ENCODE measurements at regions not wholly inside any gene's neighbourhood (a gene's known extent, or its start where the extent isn't known, plus 50 kb on each side); places are given as distances from the start of the nearest gene placed in this dataset.

- peaks cover 0 to 1% of the 10 kb centered on the region in 2 donors for H3K9me3 ChIP-seq
- no peak for TF ChIP-seq CTCF (IDR thresholded peaks at IDR 0.05)
- H3K27me3 ChIP-seq, result no peaks in the 10 kb centered on the region
- H3K27ac ChIP-seq, result no peak overlapping the region
- DNase-seq (ENCODE audit: low spot score), result peak; percentile 26
- no peaks in the 10 kb centered on the region for H3K36me3 ChIP-seq
- H3K4me3 ChIP-seq, result no peak overlapping the region
- H3K4me1 ChIP-seq, result peaks cover 0 to 6% of the 10 kb centered on the region in 2 donors
Measured at GRCh38 chr20:58131551-58132142, 96.8 kb downstream of the ANKRD60 start.

GRCh38 chr20:58131151-58131550 lies 97.3 kb downstream of the ANKRD60 start:
- Histone ChIP-seq H3K4me1 (peaks cover 0 to 6% of the 10 kb centered on the region in 2 donors), H3K27ac (no peak overlapping the region), H3K9me3 (peaks cover 0 to 6% of the 10 kb centered on the region in 2 donors), H3K4me3 (no peak overlapping the region), H3K36me3 (no peaks in the 10 kb centered on the region), H3K27me3 (no peaks in the 10 kb centered on the region)
- TF ChIP-seq CTCF (IDR thresholded peaks at IDR 0.05), result no peak
- DNase-seq (ENCODE audit: low spot score), result peak; percentile 57

- H3K4me1 ChIP-seq, result peaks cover 0 to 6% of the 10 kb centered on the region in 2 donors
Measured at GRCh38 chr20:58130581-58130980, 97.9 kb downstream of the ANKRD60 start.

GRCh38 chr20:58130156-58130555 lies 98.3 kb downstream of the ANKRD60 start:
- no peaks in the 10 kb centered on the region for H3K27me3 ChIP-seq

More at GRCh38 chr20:58130581-58130980, 97.9 kb downstream of the ANKRD60 start:
- TF ChIP-seq CTCF (IDR thresholded peaks at IDR 0.05), result no peak
- no peak overlapping the region for H3K4me3 ChIP-seq
- DNase-seq (ENCODE audit: low spot score), result peak; percentile 34
- no peaks in the 10 kb centered on the region for H3K27me3 ChIP-seq
- H3K27ac ChIP-seq, result no peak overlapping the region
- peaks cover 0 to 7% of the 10 kb centered on the region in 2 donors for H3K9me3 ChIP-seq
- H3K36me3 ChIP-seq, result no peaks in the 10 kb centered on the region

GRCh38 chr20:58129721-58130151 lies 98.7 kb downstream of the ANKRD60 start:
- peak; percentile 46 for DNase-seq (ENCODE audit: low spot score)
- no peak for TF ChIP-seq CTCF (IDR thresholded peaks at IDR 0.05)
- H3K36me3 ChIP-seq, result no peaks in the 10 kb centered on the region
- no peak overlapping the region for H3K27ac ChIP-seq
- H3K4me3 ChIP-seq, result no peak overlapping the region
- peaks cover 0 to 7% of the 10 kb centered on the region in 2 donors for H3K9me3 ChIP-seq
- H3K4me1 ChIP-seq, result peaks cover 0 to 6% of the 10 kb centered on the region in 2 donors
- H3K27me3 ChIP-seq, result no peaks in the 10 kb centered on the region

More at GRCh38 chr20:58130156-58130555, 98.3 kb downstream of the ANKRD60 start:
- no peak for TF ChIP-seq CTCF (IDR thresholded peaks at IDR 0.05)
- H3K9me3 ChIP-seq, result peaks cover 0 to 7% of the 10 kb centered on the region in 2 donors
- no peaks in the 10 kb centered on the region for H3K36me3 ChIP-seq
- DNase-seq (ENCODE audit: low spot score), result no peak
- no peak overlapping the region for H3K4me3 ChIP-seq
- H3K4me1 ChIP-seq, result peaks cover 0 to 6% of the 10 kb centered on the region in 2 donors
- H3K27ac ChIP-seq, result no peak overlapping the region
